GM21360 (cell line): ENCODE measurements at regions not wholly inside any gene's neighbourhood (a gene's known extent, or its start where the extent isn't known, plus 50 kb on each side); places are given as distances from the start of the nearest gene placed in this dataset.
A peak's percentile ranks its signal among the peaks of the same experiment; 100 is the strongest.

Source experiments
- ATAC-seq: cut with Tn5 transposase; IDR thresholded peaks from one replicate; pipeline ENCODE4 v1.9.1; 2021; ENCODE audit warnings: mild to moderate bottlenecking, moderate library complexity; ENCODE audit not compliant: unreplicated experiment

GRCh38 chr13:95445131-95445530 is 107.4 kb upstream of the CLDN10 start:
- ATAC-seq = no peak

- no peak for ATAC-seq
Measured at GRCh38 chr13:95447814-95448213, 104.7 kb upstream of the CLDN10 start.

GRCh38 chr13:95451656-95452055 is 100.9 kb upstream of the CLDN10 start:
- ATAC-seq = no peak

GRCh38 chr13:95452375-95452774 is 100.1 kb upstream of the CLDN10 start:
- no peak for ATAC-seq

GRCh38 chr13:95455782-95456181 is 96.7 kb upstream of the CLDN10 start:
- no peak for ATAC-seq

- peak; percentile 4 for ATAC-seq
Measured at GRCh38 chr13:95456815-95457214, 95.7 kb upstream of the CLDN10 start.

GRCh38 chr13:95457294-95457693 is 95.2 kb upstream of the CLDN10 start:
- ATAC-seq = peak; percentile 100

GRCh38 chr13:95462801-95463200 is 89.7 kb upstream of the CLDN10 start:
- no peak for ATAC-seq

- ATAC-seq = no peak
Measured at GRCh38 chr13:95463531-95463930, 89.0 kb upstream of the CLDN10 start.

GRCh38 chr13:95470574-95471366 is 81.8 kb upstream of the CLDN10 start:
- ATAC-seq = no peak

GRCh38 chr13:95471960-95472359 is 80.6 kb upstream of the CLDN10 start:
- ATAC-seq = peak; percentile 71

- no peak for ATAC-seq
Measured at GRCh38 chr13:95474992-95475391, 77.5 kb upstream of the CLDN10 start.

GRCh38 chr13:95477187-95477586 is 75.3 kb upstream of the CLDN10 start:
- ATAC-seq = no peak

GRCh38 chr13:95479731-95480130 is 72.8 kb upstream of the CLDN10 start:
- ATAC-seq = peak; percentile 19

GRCh38 chr13:95480131-95480545 is 72.4 kb upstream of the CLDN10 start:
- peak; percentile 65 for ATAC-seq

GRCh38 chr13:95480791-95481780 is 71.4 kb upstream of the CLDN10 start:
- ATAC-seq = no peak

GRCh38 chr13:95484052-95484451 is 68.5 kb upstream of the CLDN10 start:
- no peak for ATAC-seq

- no peak for ATAC-seq
Measured at GRCh38 chr13:95485045-95485517, 67.4 kb upstream of the CLDN10 start.

GRCh38 chr13:95485518-95486144 is 66.9 kb upstream of the CLDN10 start:
- no peak for ATAC-seq

GRCh38 chr13:95492044-95492801 is 60.3 kb upstream of the CLDN10 start:
- ATAC-seq = no peak
